HG02571 (cell line): ENCODE measurements at regions not wholly inside any gene's neighbourhood (a gene's known extent, or its start where the extent isn't known, plus 50 kb on each side); places are given as distances from the start of the nearest gene placed in this dataset.

Experiments used
- ATAC-seq: cut with Tn5 transposase; IDR thresholded peaks from one replicate; pipeline ENCODE4 v1.9.1; 2021; ENCODE audit warnings: mild to moderate bottlenecking, moderate library complexity; ENCODE audit not compliant: unreplicated experiment

DNA sequence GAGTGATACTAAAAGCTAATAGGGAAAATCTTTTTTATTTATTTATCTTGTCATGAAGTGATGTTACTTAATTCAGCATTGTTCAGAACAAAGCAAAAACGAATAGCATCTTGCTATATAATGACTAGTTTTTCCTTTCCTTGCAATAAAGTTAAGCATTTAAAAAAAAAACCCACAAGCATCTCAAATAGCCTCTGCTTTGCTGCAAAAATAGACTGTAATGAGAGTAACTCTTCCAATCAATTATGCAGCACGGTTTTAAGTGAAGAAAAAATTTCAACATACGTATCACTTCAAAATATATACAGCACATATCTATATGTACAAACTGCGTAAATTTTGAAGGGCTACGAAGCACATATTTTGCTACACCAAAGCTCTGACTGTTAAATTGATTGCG, 153.3 kb upstream of the VRK2 start:
- no peak for ATAC-seq

DNA sequence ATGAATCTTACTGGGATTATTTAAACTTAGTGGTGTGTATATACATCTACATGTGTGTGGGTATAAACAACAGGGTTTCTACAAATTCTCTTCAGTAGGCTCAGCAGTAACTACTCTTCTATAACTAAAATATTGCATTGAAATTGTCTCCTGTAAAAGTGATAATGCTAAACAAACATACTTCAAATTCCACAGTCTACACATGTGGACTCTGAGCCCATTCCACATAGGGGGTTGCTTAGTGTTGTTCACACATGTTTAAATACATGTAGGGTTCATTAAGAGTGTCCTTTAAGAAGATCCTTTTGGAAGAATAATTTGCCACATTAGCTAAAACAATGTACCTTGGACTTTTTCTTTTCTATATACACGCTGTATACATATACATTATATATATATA, 152.8 kb upstream of the VRK2 start:
- no peak for ATAC-seq

DNA sequence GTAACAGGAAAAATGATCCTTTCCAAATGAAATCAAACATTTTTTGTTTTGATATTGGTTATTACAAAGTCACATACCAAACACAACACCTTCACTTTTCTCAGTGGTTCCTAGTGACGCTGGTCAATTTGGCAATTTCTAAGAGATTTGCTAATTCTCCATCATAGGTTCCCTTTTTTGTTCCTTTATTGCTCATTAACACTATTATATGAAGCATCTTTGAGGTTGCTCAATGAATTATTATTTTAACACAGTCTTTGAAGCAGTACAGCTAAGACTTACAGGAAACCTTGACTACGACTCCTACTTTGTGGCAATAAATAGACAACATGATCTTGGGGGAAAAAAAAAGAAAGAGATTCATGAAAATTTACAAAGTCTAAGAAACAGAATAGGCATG, 152.2 kb upstream of the VRK2 start:
- ATAC-seq, result no peak

DNA sequence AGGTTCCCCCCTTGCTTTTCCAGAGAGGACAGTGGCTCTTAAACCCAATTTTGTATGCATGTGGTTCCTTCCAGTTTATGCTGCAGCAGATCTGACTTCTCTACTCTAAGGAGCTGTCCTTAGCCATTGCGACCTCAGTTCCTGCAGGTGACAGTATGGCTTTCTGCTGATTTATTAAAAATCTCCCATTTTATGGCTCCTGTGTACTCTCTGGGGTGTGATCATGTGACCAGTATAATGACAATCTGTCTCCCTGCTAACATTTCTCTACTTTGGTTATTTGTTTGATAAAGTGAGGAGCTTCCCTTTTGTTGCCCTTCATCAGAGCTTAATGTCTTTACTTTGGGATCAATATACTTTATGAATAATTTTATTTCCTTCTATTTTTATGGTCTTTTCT, 148.7 kb upstream of the VRK2 start:
- no peak for ATAC-seq

DNA sequence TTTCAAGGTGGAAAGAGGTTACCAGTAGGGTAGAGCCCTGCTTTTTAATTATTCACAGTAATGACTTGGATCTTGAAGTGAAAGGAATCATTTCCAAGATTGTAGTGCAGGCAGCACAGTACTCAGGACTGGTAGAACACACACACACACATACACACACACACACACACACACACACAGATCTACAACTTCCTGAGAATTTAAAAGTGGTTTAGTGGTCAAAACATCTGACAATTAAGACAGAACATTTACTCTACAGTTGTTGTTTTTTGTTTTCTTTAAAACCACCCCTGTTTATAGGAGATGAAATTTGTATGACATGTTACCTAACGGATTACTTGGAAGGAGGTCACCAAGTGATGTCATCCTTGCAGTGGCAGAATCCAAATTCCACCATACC, 146.7 kb upstream of the VRK2 start:
- ATAC-seq, result no peak

DNA sequence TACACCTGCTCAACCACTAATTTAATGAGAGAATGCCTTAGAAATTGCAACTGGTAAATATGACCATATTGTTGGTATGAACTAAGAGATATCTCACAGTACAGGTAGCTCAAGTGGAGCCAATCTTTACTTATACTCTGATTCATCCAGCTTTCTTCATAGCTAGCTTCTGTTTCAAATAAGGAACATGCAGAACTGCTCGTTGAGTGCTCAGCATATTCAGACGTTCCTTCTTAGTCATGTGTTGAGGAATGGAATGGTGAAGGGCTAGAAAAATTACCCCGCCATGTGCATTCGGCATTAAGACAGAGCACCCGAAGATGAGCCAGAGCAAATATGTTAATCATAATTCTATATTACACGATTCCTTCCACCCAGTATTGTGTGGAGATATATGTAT, 144.0 kb upstream of the VRK2 start:
- no peak for ATAC-seq

DNA sequence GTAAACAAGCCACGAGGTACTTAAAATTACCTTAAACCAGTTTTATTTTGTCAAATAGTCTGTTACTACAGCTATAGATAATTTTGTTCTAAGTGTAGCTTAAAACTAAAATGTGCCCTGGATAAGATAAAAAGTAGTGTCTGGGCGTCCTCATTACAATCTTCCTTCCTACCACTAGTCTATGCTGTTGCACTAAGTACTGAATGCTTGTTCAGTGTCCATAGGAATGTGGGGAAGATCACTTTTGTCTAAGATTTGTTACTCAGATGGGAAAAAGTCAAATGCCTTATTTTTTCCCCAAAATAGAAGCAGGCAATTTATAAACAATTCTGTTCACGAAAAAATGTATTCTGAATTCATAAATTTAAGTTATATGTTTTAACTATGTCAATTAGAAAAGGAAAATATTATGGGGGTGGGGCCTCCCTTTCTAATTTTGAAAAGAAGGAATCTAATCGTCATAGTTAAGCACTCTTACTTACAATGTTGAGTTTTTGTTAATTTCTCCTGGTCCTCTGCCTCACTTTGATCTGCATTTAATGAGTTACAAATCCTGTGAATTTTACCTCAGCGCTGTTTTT, 140.4 kb upstream of the VRK2 start:
- peak; percentile 64 for ATAC-seq

DNA sequence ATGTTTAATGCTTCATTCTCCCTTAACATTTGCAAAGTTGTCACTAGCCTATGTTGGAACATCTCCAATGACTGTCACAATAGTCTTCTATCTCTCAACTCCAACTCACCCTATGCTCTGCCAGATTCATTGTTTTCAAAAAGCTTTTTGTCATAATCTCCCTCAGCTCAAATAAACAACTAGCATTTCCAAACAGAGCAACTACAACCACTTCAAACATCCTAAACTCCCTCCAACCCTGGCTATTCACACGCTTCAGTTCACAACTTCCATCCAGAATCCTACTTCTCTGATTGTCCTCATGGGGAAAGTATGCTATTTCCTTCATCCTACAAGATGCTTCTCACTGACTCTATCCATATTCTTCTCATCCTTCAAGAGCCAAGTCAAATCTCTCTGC, 139.2 kb upstream of the VRK2 start:
- no peak for ATAC-seq

DNA sequence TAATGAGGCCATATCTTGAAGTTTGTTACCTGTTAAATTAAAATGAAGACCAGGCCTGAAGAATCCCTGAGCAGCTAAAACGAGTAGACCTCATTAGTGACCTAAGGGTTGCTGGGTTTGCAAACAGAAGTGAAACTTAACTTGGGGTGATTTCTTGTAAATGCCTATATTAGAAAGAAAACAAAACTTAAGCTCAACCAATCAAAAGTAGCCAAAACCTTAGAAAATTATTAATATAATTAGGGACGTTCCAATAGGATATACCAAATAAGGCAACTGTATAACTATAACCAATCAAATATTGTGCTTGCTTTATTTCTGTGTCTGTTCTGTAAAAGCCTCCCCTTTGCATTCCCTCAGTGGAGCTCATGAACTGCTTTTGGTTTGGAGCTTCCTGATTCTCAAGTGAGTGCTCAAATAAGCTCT, 137.9 kb upstream of the VRK2 start:
- peak; percentile 75 for ATAC-seq

DNA sequence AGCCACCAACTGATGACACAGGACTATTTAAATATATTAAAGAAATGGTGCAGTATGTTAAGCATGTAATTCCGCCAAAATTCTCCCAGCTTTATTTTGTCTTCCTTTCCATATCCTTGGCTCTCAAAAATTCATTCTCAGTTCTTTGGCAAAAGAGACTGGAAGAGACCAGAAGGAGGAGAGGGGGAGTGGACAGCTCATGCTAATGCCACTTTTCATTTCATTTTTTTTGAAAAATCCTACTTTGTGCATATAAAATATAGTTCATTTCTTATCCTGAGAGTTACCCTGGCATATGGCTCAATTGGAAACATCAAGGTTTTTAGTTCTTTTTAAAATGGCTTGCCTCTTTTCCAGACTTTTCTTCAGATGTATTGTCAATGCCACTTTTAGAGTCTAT, 128.5 kb upstream of the VRK2 start:
- no peak for ATAC-seq

DNA sequence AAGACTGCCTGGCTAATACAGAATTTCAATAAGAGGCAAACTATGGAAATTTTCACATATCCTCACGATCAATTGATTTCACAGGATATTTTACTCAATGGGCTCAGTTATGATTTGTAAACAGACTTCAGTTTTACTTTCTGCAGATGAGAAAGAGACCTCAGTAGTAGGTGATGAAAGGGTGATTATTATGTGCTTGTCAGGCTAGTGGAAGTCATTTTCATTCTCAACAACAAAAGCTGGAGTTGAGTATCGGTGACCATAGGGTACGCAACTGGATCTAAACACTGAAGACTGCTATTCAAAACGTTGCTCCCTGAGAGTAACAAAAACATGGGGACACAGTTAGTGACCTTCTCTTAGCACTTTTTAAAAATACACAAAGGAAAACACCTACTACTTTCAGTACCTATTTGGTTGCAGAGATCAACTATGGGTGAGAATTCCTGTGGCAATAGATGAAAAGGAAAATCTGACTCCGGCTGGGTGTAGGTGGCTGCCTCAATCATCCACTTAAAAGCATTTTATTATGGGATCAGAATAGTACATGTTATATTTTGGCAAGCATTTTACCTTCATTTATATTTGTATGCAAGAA, 126.2 kb upstream of the VRK2 start:
- ATAC-seq, result no peak

DNA sequence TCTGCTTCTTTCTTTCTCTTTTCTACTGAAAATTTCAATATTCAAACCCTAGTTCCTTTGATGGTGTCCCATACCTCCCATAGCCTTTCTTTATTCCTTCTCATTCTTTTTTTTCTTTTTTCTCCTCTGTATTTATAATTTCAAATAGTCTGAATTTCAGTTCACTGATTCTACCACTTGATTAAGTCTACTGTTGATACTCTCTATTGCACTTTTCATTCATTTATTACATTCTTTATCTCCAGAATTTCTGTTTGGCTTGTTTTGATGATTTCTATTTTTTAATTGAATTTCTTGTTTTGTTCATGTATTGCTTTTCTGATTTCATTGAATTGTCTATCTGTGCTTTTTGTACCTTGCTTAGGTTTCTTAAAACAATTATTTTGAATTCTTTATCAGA, 111.9 kb upstream of the VRK2 start:
- ATAC-seq, result no peak

DNA sequence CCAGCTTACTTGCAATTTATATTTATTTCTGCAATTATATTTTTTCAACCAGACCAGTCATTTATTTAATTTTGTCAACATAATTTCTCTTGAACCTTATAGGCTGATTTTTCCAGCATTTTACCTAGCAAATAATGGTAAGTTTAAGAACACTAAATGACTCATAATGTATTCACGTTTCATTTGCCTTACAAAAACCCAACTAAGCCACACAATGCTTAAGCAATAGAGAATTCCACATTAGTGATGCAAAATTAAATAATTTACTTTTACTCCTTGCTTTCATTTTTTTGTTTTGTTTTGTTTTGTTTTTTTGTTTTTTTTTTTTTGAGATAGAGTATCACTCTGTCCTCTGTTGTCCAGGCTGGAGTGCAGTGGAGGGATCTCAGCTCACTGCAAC, 110.4 kb upstream of the VRK2 start:
- no peak for ATAC-seq

DNA sequence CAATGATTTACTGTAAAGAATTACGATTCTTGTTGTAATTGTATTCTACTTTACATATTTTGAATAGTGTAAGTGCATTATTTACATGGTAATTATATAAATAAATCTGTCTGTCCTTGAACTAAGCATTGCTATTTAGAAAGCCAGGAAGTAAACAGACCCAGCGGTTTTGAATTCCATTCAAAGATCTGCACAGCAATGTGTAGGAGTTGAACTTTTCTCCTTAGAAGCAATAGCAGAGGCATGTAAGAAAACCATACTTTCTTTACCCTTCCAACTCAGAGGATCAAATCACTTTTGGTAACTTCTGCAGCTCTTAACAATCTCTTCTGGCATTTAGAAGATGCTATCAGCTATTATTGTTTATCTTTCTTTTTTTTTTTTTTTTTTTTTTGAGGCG, 109.2 kb upstream of the VRK2 start:
- no peak for ATAC-seq

DNA sequence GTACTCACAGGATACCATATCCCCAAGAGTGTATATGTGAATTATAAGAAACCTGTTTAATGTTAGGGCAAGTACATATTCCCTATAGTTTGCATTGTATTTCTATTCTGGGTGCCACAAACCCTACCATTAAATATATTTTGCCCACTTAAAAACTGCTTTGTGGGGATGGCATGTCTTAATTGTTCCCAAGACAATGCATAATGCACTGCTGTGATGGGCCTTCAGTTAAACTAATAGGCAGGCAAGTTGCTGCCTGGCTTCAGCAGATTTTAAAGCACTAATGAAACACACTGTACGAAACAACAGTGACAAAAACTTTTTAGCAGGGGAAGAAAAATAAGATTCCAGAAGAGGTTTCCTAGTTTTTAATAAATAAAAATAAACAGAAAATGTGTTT, 104.8 kb upstream of the VRK2 start:
- ATAC-seq, result no peak

DNA sequence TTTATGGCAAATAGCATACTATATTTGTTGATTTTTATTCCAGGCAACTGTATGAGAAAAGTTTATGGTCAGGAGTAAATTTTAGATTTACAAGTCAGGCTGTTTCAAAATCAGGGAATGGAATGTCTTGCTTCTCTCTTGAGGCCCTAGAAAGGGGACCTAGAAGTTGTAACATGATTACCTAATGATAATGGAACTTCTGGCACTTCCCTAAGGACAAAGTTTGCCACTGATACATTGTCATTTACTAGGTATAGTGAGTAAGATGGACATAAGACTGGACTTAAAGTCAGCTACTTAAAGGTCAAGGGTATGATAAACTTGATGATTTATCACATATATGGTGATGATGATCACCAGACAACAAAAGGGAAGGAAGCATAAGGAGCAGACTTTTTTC, 103.3 kb upstream of the VRK2 start:
- ATAC-seq, result no peak

DNA sequence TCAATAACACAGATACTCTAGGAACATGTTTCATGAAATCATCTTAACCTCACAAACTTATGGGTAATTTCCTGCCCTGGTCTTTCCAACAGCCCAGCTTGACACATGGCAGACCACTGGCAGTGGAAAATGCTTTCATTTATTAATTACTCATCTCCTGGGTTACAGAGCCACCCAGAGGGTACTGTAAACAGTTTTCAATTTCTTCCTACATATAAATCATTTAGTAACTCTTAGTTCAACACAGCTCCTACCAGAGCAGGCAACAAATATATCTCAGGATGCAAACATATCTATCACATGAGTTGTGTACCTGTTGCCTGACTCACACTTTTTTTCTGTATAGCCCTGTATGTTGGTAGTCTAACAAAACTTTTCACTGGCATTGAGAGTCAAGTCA, 99.2 kb upstream of the VRK2 start:
- ATAC-seq, result no peak

DNA sequence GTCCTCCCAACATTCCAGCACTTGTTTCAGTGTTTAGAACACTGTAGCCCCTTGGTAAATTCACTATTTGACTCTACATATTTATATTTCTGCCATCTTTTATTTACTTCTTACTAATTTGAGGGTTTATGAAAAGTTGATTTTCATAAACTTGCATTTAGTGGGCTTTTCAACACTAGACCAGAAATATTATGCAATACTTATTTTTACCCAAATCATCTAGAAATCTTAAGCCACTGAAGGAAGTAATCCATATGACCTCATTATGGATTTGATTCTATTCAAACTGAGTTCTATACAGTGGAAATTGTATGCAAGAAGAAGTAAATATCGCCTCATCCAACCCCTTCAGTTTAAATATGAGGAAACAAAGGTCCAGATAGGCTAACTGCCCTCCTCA, 92.6 kb upstream of the VRK2 start:
- no peak for ATAC-seq

DNA sequence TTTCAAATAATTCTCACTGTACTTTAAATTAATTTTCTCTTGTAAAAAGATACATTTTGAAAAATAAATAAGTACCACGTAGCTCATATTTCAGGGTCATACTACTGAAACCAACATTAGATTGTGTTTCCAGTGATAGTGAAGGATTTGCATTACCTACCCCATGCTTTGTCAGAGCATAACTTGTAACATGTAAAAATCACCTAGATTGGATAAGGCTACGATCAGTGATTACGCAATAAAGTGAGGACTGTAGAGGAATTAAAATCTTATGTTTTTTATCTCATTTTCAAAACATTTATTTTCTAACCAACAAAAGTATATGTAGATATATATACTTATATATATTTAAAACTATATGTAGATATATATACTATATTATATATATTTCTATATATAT, 89.4 kb upstream of the VRK2 start:
- ATAC-seq, result no peak

DNA sequence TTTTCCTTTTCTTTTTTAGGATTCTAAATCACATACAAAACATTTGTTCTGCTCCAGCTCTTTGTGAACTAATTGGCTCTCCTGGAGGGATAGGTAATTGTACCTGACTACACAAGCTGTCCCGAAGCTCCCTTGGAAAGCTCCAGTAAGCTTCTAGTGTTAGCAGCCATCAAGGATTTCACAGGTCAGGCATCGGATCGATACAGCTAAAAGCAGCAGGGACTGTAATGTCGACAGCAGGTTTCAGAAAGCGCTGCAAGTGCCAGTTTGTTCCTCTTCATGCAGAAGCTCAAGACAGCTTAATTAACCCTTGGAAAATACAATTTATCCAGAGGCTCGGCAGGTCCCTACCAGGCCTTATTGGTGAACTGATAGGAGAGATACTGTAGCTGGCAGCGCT, 87.2 kb upstream of the VRK2 start:
- ATAC-seq, result no peak

DNA sequence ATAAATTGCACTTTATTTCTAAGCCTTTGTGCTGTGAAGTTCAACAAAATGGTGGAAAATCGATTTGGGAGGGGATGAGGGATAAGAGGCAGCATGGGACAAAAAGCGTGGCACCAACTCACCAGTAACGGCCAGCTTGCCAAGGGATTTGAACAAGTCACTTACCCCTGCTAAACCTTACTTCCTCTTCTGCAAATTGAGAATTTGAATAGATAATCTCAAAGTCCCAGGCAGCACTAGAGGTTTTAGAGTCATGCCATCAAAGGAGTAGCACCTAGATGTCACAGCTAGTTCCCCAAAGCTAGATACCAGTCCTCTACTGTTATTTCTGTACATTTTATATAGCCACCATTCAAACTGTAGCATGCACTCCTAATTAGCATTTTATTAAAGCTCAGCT, 83.7 kb upstream of the VRK2 start:
- no peak for ATAC-seq

DNA sequence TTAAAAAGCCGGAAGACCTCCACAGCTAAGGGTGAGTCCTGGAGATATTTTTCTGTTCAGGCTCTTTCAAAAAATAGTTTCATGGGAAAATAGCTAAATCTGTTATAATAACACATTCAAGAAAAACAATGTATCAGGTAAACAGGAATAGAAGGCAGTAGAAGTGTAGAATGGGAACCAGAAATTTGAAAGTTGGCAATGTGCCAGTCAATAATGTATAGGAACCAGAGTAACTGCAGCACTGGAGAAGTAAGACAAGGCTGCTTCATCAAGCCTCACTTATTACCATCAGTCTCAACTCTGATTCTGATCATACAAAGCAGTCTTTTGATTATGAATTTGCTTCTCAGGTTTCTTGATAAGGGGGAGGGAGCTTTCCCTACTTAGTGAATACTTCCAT, 81.4 kb upstream of the VRK2 start:
- ATAC-seq, result no peak

DNA sequence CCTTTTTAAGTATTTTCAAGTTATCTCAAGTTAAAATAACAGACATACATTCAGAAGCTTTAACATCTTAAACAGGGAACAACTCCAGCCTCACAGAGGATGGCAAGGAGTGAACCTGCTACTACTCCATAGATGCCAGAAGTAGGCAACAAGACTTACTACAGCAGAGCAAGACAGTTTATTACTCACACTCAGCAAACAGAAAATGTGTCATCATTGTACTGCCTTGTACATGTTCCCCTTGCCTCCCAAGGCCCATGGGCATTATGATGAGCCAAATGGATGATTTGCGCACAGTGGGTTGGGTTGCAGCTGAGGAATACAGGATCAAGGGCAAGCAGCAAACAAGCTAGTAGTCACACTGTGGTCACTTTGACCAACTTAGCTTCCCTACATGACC, 80.6 kb upstream of the VRK2 start:
- no peak for ATAC-seq
